Dendritic cell treated with granulocyte-macrophage colony-stimulating factor and Interleukin-4, amounts not matched to agents 40 ng/mL and 50 ng/mL, for 4 days (primary cell): ENCODE measurements at regions not wholly inside any gene's neighbourhood (a gene's known extent, or its start where the extent isn't known, plus 50 kb on each side); places are given as distances from the start of the nearest gene placed in this dataset.
"Not testable (repeated sequence)": the region's sequence is repeated elsewhere in the genome, so short reads cannot be mapped to it uniquely, and the experiment has no call there.

Source experiments
- H3K27ac Mint-ChIP-seq: one replicate; pipeline ENCODE4 v1.8.0; 2022; ENCODE audit warnings: mild to moderate bottlenecking, mixed read lengths
- H3K27me3 Mint-ChIP-seq: one replicate; pipeline ENCODE4 v1.8.0; 2022; ENCODE audit warnings: mild to moderate bottlenecking, mixed read lengths
- H3K36me3 Mint-ChIP-seq: one replicate; pipeline ENCODE4 v1.8.0; 2022; ENCODE audit warnings: low read depth, mixed read lengths
- H3K4me1 Mint-ChIP-seq: one replicate; pipeline ENCODE4 v1.8.0; 2022; ENCODE audit warnings: low read depth, mixed read lengths
- H3K4me3 Mint-ChIP-seq: one replicate; pipeline ENCODE4 v1.8.0; 2022; ENCODE audit warnings: mild to moderate bottlenecking, moderate library complexity, mixed read lengths
- H3K9me3 Mint-ChIP-seq: one replicate; pipeline ENCODE4 v1.8.0; 2022; ENCODE audit warnings: mixed read lengths
- intact Hi-C: fragments of 100-400 bp; cut with micrococcal nuclease; formaldehyde crosslinking; loops from one replicate; pipeline ENCODE4 v1.15.0; 2022

DNA sequence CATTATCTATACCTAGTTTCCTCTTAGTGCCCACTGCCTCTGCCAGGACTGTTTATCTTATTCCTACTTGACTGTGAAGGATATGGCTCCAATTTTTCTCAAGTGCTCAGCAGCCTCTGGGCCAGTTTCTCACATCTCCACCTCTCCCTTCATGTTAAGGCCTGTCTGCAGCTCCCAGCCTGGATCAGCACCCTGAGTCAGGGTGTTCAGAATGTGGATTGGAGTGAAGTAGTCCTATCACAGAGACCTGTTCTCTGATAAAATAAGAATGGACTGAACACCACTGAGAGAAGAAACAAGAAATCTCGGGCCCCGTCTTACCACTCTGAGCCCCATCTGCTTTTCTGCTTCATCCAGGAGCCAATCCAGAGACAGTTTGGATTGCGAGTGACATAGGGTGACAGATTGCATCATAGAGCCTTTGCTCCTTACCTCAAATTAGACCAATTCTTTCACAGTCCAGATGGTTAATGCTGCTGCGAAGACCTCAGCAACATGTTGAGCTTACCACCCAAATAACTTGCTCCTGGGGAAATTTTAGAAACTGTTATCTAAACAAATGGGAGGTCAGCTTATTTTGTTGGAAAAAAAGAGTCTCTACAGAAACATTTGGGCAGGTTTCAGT, 473.1 kb downstream of the PDZRN4 start:
- Mint-ChIP-seq H3K27ac (no peak overlapping the region), H3K4me1 (no peaks in the 10 kb centered on the region), H3K4me3 (no peak overlapping the region), H3K36me3 (no peaks in the 10 kb centered on the region), H3K9me3 (no peaks in the 10 kb centered on the region), H3K27me3 (no peaks in the 10 kb centered on the region)
- intact Hi-C loops: no loop called here

DNA sequence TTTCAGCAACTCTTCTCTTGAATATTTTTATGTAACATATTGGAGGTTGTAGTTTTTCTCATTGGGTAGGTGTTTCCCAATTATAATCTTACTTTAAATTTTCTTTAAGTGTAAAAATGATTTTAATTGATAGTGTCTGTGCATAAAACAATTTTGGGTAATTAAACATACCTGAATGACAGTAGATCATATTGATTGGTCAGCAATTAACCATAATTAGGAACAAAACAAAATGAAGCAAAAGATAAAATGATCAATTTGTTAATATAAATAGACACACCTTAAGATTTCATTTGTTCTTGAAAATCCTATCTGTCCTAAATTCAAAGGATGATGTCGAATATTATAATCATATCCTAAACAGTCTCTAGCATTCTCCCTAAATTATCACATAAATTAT, 468.3 kb downstream of the PDZRN4 start:
- Mint-ChIP-seq H3K27me3 (no peaks in the 10 kb centered on the region), H3K9me3 (peaks cover 15% of the 10 kb centered on the region), H3K36me3 (peaks cover 8% of the 10 kb centered on the region), H3K4me3 (no peak overlapping the region), H3K27ac (no peak overlapping the region), H3K4me1 (peaks cover 22% of the 10 kb centered on the region)
- intact Hi-C loops: loop anchor here (10.0 kb wide), 1 partner anchor 52 kb away; no protein-coding TSS in a partner anchor

DNA sequence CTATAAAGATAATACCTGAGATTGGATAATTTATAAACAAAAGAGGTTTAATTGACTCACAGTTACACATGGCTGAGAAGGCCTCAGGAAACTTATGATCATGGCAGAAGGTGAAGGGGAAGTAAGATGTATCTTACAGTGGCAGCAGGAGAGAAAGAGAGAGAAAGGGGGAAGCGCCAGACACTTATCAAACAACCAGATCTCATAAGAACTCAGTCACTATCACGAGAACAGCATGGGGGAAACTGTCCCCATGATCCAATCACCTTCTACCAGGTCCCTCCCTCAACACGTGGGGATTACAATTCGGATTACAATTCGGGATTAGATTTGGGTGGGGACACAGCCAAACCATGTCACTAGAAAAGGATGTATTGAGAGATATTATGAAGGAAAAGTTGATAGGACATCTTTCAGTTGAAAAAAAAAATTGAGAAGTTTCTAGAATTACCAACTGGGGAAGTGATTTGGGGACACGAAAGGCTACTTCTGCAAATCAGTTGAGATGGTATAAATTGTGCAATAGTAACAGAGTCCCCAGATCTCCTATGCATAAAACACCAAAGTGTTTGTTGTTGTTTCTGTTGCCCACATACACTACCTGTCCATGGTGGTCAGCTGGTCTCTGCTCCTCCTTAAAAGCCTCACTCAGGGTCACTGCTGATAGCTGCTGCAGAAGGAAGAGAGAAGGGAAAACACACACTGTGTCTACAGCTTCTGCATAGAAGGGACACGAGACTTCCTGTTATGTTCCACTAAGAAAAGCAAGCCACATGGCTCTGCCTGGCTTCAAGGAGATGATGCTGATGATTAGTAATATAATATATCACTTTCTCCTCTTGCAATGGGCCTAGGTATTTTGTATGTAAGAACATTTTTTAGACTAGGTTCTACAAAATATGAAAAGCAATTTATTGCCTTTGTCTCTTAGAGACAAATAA, 465.5 kb downstream of the PDZRN4 start:
- H3K4me3 Mint-ChIP-seq: no peak overlapping the region
- peaks cover 22% of the 10 kb centered on the region for H3K4me1 Mint-ChIP-seq
- no peaks in the 10 kb centered on the region for H3K27me3 Mint-ChIP-seq

DNA sequence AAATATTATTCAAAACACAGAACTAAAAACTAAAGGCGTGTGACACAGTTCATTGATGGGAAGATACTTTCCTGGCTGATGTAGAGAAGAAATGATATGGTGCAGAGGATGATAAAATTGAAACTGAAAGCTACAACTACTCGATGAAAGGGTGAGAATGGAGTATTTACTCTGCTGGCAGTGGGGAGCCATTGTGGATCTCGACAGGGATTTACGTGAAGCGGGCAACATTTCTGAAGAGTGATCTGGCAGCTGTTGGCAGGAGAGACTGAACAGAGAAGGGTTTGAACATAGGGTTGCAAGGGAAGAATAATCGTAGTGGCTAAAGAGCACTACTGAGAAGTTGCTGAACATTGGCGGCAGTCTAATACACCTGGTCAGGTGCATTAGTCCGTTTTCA, 464.9 kb downstream of the PDZRN4 start:
- H3K27ac Mint-ChIP-seq: peak overlapping the region; percentile 79
- peaks cover 15% of the 10 kb centered on the region for H3K9me3 Mint-ChIP-seq
- H3K27me3 Mint-ChIP-seq: no peaks in the 10 kb centered on the region
- intact Hi-C loops: loop anchor here (10.0 kb wide), 1 partner anchor 48 kb away; no protein-coding TSS in a partner anchor
- peaks cover 22% of the 10 kb centered on the region for H3K4me1 Mint-ChIP-seq
- H3K4me3 Mint-ChIP-seq: no peak overlapping the region
- peaks cover 8% of the 10 kb centered on the region for H3K36me3 Mint-ChIP-seq

More for the DNA sequence above, 465.5 kb downstream of the PDZRN4 start:
- Mint-ChIP-seq H3K36me3 (peaks cover 8% of the 10 kb centered on the region), H3K27ac (peak overlapping the region; percentile 79), H3K9me3 (peaks cover 15% of the 10 kb centered on the region)
- intact Hi-C loops: loop anchor here (10.0 kb wide), 1 partner anchor 49 kb away; no protein-coding TSS in a partner anchor

DNA sequence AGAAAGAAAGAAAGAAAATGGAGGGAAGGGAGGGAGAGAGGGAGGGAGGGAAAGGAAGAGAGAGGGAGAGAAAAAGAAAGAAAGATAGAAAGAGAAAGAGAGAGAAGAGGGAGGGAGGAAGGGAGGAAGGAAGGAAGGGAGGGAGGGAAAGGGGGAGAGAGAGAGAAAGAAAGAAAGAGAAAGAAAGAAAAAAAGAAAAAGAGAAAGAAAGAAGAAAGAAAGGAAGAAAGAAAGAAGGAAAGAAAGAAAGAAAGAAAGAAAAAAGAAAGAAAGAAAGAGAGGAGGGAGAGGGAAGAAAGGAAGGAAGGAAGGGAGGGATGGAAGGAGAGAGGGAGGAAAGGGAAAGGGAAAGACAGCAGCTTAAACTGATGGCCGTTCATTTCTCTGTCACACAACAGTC, 457.5 kb downstream of the PDZRN4 start:
- no peak overlapping the region for H3K27ac Mint-ChIP-seq

DNA sequence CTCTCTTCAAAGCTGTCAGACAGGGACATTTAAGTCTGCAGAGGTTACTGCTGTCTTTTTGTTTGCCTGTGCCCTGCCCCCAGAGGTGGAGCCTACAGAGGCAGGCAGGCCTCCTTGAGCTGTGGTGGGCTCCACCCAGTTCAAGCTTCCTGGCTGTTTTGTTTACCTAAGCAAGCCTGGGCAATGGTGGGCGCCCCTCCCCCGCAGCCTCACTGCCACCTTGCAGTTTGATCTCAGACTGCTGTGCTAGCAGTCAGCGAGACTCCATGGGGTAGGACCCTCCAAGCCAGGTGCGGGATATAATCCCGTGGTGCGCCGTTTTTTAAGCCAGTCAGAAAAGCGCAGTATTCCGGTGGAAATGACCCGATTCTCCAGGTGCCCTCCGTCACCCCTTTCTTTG, 454.7 kb downstream of the PDZRN4 start:
- H3K36me3 Mint-ChIP-seq, H3K9me3 Mint-ChIP-seq, H3K27me3 Mint-ChIP-seq, H3K27ac Mint-ChIP-seq, intact Hi-C loops, H3K4me1 Mint-ChIP-seq, H3K4me3 Mint-ChIP-seq: not testable (repeated sequence)

More for the DNA sequence above, 457.5 kb downstream of the PDZRN4 start:
- Mint-ChIP-seq H3K36me3 (no peaks in the 10 kb centered on the region), H3K27me3 (no peaks in the 10 kb centered on the region), H3K4me3 (no peak overlapping the region), H3K9me3 (no peaks in the 10 kb centered on the region), H3K4me1 (no peaks in the 10 kb centered on the region)
- intact Hi-C loops: no loop called here

DNA sequence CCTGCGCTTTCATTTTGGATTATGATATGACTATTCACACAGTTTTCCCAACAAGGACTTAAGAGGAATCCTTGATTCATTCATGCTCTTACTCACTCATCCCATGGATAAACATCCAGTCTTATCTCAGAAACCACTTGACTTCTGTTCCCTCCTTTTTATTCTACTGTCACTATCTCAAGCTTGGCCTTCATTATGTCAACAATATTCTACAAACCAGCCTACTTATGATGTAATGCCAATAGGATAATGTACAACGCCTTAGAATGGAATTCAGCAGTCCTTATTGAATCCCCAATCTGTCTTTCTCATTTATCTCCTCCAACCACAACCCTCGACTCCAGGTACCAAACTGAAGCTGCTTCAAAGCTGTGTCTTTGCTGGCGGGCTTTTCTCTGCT, 448.5 kb downstream of the PDZRN4 start:
- Mint-ChIP-seq H3K27ac (no peak overlapping the region), H3K9me3 (no peaks in the 10 kb centered on the region), H3K27me3 (no peaks in the 10 kb centered on the region), H3K4me1 (no peaks in the 10 kb centered on the region), H3K4me3 (no peak overlapping the region), H3K36me3 (no peaks in the 10 kb centered on the region)
- intact Hi-C loops: no loop called here

DNA sequence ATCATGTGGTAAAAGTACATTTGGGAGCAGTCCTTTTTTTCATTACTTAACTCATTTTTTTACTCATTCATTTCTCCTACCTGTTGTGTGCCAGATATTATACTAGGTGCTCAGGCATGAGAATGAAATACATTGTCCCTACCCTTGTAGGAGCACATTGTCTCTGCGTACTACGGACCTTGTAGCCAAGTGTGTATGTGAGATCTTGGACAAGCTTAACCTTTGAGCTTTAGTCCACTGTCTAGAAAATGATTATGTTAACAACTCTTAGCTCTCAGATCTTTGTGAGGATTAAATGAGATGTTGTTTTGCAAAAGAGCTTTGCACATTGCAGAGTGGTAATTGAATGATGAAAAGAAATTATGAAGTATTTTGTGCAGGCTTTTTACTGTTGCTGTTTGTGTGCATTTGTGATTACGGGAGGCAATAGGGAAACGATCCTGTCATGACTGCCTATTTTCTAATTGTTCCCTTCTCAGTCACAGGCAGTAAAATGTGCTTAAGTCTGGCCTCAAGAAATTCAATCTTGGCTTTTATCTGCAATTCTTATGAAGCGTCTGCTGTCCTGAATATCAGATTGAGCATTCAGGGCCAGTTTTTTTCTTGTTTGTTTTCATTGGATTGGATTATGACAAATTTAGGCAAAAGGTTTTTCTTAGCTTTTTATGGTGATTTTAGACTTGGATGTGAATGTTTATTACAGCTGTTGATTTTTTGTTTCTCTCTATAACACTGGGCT, 447.7 kb downstream of the PDZRN4 start:
- no peaks in the 10 kb centered on the region for H3K36me3 Mint-ChIP-seq
- intact Hi-C loops: no loop called here
- H3K4me3 Mint-ChIP-seq: no peak overlapping the region
- H3K27me3 Mint-ChIP-seq: no peaks in the 10 kb centered on the region
- no peaks in the 10 kb centered on the region for H3K9me3 Mint-ChIP-seq
- H3K4me1 Mint-ChIP-seq: no peaks in the 10 kb centered on the region
- H3K27ac Mint-ChIP-seq: no peak overlapping the region

DNA sequence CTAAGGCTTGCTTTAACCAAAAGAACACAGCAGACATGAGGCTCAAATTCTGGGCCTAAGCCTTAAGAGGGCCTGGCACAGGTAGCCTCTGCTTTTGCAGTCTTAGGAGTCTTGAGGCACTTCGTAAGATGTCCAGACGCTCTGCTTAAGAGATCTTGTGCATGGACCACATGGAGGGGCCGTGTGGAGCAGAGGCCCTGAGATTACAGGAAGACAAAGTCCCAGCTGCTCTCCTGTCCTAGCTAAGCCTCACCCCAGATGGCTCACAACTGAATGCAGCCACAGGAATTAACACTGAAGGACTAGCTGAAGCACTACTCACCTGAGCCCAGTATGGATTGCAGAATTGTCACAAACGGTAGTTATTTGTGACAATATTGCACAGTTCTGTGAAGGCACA, 446.0 kb downstream of the PDZRN4 start:
- intact Hi-C loops: no loop called here
- Mint-ChIP-seq H3K27ac (no peak overlapping the region), H3K36me3 (no peaks in the 10 kb centered on the region), H3K27me3 (no peaks in the 10 kb centered on the region), H3K4me3 (no peak overlapping the region), H3K9me3 (no peaks in the 10 kb centered on the region), H3K4me1 (no peaks in the 10 kb centered on the region)

DNA sequence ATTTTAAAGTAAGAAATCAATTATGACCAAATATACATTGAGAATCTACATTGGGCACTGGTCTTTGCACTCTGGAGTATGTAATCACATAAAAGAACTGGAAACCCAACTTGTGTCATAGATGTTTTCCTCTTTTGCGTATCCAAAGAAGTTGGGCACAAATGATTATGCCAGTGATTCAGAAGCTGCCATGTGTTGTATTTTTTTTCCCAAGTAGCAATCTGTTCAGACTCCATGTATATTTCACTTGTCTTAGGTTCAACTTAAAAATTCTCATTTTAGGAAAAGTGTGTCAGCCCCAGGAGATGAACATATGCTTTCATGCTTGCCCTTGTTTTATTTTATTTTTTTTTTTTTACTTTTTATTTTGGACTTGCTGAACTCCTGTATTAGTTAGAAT, 441.5 kb downstream of the PDZRN4 start:
- no peak overlapping the region for H3K4me3 Mint-ChIP-seq
- no peaks in the 10 kb centered on the region for H3K4me1 Mint-ChIP-seq
- no peaks in the 10 kb centered on the region for H3K9me3 Mint-ChIP-seq
- no peaks in the 10 kb centered on the region for H3K27me3 Mint-ChIP-seq
- H3K36me3 Mint-ChIP-seq: no peaks in the 10 kb centered on the region
- intact Hi-C loops: no loop called here
- no peak overlapping the region for H3K27ac Mint-ChIP-seq

DNA sequence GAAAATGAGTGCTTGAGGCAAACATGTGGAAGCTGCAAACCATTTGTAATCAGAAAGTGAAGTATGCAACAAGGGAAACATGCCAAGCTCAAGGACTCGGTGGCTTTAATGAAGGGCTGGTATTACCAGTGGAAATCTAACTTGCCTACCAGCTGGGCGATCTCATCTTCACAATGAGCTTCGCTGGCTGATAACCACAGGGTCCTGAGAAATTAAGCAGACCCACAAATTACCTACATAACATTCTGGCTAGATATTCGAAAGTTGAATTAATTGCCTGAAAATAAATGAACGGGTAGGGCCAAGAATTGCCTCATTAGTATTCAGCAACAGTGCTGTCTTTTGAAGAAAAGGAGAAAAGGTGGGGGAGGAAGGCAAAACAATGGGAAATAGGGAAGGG, 439.4 kb downstream of the PDZRN4 start:
- H3K4me1 Mint-ChIP-seq: no peaks in the 10 kb centered on the region
- no peaks in the 10 kb centered on the region for H3K9me3 Mint-ChIP-seq
- H3K27me3 Mint-ChIP-seq: no peaks in the 10 kb centered on the region
- no peak overlapping the region for H3K27ac Mint-ChIP-seq
- no peak overlapping the region for H3K4me3 Mint-ChIP-seq
- no peaks in the 10 kb centered on the region for H3K36me3 Mint-ChIP-seq
- intact Hi-C loops: no loop called here

DNA sequence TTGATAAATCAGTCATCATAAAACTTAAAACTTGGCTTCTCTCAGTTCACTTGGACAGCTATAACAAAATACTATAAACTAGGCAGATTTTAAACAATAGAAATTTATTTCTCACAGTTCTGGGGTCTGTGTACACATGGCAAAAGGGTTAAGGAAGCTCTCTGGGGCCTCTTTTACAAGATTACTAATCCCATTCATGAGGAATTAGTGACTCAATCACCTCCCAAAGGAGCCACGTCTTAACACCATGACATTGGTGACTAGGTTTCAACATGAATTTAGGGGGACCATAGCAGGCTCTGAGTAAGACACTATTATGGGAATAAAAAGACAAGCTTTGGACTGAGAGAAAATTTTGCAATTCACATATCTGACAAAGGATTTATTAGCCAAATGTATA, 436.5 kb downstream of the PDZRN4 start:
- H3K4me3 Mint-ChIP-seq: no peak overlapping the region

More for the DNA sequence above, 436.5 kb downstream of the PDZRN4 start:
- H3K9me3 Mint-ChIP-seq: no peaks in the 10 kb centered on the region
- H3K36me3 Mint-ChIP-seq: no peaks in the 10 kb centered on the region
- no peaks in the 10 kb centered on the region for H3K27me3 Mint-ChIP-seq
- intact Hi-C loops: no loop called here
- H3K4me1 Mint-ChIP-seq: no peaks in the 10 kb centered on the region
- no peak overlapping the region for H3K27ac Mint-ChIP-seq
